Sigmoid colon (tissue), 6 donors: ENCODE measurements at regions not wholly inside any gene's neighbourhood (a gene's known extent, or its start where the extent isn't known, plus 50 kb on each side); places are given as distances from the start of the nearest gene placed in this dataset.

Source experiments
- DNase-seq: peaks from one replicate; pipeline ENCODE4 v3.0.0-alpha.2; 2019
- H3K27ac ChIP-seq, 4 donors: fragments of 200-600 bp; sonication (generic); one replicate each; pipeline ENCODE4 v1.5.1; 2016 to 2019; ENCODE audit warnings: mild to moderate bottlenecking in 1 of 4
- H3K27me3 ChIP-seq, 3 donors: fragments of 200-600 bp; sonication (generic); one replicate each; pipeline ENCODE4 v1.5.1; 2019; ENCODE audit warnings: mild to moderate bottlenecking in 1 of 3
- H3K36me3 ChIP-seq, 4 donors: fragments of 200-600 bp; sonication (generic); one replicate each; pipeline ENCODE4 v1.5.1; 2016 to 2019
- H3K4me1 ChIP-seq, 4 donors: fragments of 200-600 bp; sonication (generic); one replicate each; pipeline ENCODE4 v1.5.1; 2017 to 2019
- H3K4me3 ChIP-seq, 4 donors: fragments of 200-600 bp; sonication (generic); one replicate each; pipeline ENCODE4 v1.5.1; 2017 to 2019; ENCODE audit warnings: mild to moderate bottlenecking in 2 of 4, moderate library complexity in 1 of 4
- H3K9me3 ChIP-seq, 4 donors: fragments of 200-600 bp in 3 of 4; sonication (generic) in 3 of 4; one replicate each; pipeline versions ENCODE4 v1.5.1 to v1.6.1; 2013 to 2019
- EP300 ChIP-seq, 4 donors: sonication (generic); formaldehyde crosslinking; IDR thresholded peaks; one replicate each; pipeline ENCODE4 v1.6.1; 2017; ENCODE audit warnings: antibody characterized with exemption in 4 of 4
- POLR2A ChIP-seq, 2 donors: fragments of 450-650 bp; IDR thresholded peaks; one replicate each; pipeline ENCODE4 v1.6.1; 2016; ENCODE audit warnings: antibody characterized with exemption in 2 of 2, mild to moderate bottlenecking in 2 of 2, moderate library complexity in 2 of 2
- POLR2AphosphoS5 ChIP-seq, 4 donors: sonication (generic); formaldehyde crosslinking; IDR thresholded peaks; one replicate each; pipeline ENCODE4 v1.6.1; 2017; ENCODE audit warnings: antibody characterized with exemption in 4 of 4
- WGBS, 2 donors: extraction: QIAGEN DNeasy Blood & Tissue Kit; methylation state at CpG; one replicate each; pipeline ENCODE4 v1.1.7; 2013; 5-methylcytosine and 5-hydroxymethylcytosine counted together
- intact Hi-C: fragments of 100-400 bp; cut with DNase I; formaldehyde crosslinking; loops from one replicate; pipeline ENCODE4 v1.15.1; 2023
- TF ChIP-seq, protein P1 (sequence below), 4 experiments: fragments of 450-650 bp in 3 of 4; fragments of 200-600 bp in 1 of 4; IDR thresholded peaks; one replicate each; pipeline ENCODE4 v1.5.1; 2016 to 2019; ENCODE audit warnings: antibody characterized with exemption in 4 of 4, mild to moderate bottlenecking in 3 of 4, moderate library complexity in 2 of 4
- donor health status: healthy with polysubstance abuse.
- donor health status: healthy.

DNA sequence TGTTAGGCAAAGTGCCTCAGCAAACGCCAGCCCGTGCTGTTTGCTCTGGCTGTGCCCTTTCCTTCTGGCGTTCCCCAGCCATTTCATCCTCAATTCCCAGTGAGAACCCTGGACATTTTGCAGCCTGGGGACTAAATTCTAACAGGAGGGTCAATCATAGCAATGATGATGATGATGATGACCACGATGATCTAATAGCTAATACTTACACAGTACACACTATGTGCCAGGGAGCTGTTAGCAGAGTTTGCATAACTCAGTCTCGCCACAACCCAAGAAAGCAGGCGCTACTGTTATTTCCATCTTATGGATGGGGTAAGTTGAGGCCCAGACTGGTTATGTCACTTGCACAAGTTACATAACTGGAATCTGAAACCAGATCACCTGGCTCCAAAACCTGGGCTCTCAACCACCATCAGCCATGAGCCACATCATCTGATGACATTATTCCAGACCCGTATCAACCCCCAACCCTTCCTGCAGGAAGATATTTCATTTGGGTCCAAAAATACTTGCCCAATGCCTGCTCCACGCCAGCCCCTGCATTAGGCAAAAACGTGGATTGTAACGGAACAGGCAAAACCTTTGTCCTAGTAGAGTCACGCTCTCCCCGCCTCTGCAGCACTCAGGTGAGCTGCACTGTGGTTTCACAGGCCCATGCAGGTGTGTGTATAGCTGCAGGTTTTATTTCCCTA, 132.6 kb upstream of the SERPIND1 start:
- H3K27me3 ChIP-seq: peaks cover 0 to 4% (median 0%) of the 10 kb centered on the region in 3 donors
- H3K36me3 ChIP-seq: no peaks in the 10 kb centered on the region
- no peaks in the 10 kb centered on the region for H3K4me1 ChIP-seq
- no peak overlapping the region for H3K27ac ChIP-seq
- TF ChIP-seq POLR2AphosphoS5 (IDR thresholded peaks at IDR 0.05): no peak
- TF ChIP-seq, protein P1, sequence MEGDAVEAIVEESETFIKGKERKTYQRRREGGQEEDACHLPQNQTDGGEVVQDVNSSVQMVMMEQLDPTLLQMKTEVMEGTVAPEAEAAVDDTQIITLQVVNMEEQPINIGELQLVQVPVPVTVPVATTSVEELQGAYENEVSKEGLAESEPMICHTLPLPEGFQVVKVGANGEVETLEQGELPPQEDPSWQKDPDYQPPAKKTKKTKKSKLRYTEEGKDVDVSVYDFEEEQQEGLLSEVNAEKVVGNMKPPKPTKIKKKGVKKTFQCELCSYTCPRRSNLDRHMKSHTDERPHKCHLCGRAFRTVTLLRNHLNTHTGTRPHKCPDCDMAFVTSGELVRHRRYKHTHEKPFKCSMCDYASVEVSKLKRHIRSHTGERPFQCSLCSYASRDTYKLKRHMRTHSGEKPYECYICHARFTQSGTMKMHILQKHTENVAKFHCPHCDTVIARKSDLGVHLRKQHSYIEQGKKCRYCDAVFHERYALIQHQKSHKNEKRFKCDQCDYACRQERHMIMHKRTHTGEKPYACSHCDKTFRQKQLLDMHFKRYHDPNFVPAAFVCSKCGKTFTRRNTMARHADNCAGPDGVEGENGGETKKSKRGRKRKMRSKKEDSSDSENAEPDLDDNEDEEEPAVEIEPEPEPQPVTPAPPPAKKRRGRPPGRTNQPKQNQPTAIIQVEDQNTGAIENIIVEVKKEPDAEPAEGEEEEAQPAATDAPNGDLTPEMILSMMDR (IDR thresholded peaks at IDR 0.05): no peak
- no peak for TF ChIP-seq EP300 (IDR thresholded peaks at IDR 0.05)
- TF ChIP-seq POLR2A (IDR thresholded peaks at IDR 0.05): no peak
- H3K9me3 ChIP-seq: no peaks in the 10 kb centered on the region
- WGBS, 2 donors: 38 to 69% methylated on average over 12 of the region's 12 CpGs
- intact Hi-C loops: no loop called here
- DNase-seq: no peak
- H3K4me3 ChIP-seq: no peak overlapping the region

DNA sequence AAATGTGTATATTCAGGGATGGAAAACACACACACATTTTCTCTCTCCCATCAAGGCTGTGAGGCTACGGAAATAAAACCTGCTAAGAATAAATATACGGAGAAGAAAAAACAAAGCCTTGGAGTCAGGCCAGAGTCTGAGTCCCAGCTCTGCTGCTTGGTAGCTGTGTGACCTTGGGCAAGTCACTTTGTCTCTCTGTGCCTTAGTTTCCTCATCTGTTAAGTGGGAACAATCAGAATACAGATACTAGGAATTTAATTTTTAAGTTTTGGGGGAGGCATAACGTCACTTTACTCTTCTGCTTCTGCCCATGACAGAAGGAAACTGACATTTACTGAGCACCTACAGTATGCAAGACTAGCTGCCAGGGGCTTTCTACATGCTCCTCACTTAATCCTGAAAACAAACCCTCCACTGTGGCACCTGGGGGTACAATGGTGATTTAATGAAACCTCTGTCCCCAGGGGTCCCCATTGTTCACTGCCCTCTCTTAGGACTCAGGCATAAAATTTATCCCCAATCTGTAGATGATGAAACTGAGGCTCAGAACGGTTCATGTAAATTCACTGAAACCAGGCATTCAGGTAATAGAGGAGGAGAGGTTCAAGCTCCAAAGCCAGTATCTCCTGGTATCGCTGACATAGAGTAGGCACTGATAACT, 131.9 kb upstream of the SERPIND1 start:
- Histone ChIP-seq H3K9me3 (no peaks in the 10 kb centered on the region), H3K4me1 (no peaks in the 10 kb centered on the region), H3K27ac (no peak overlapping the region), H3K36me3 (no peaks in the 10 kb centered on the region), H3K27me3 (no peaks in the 10 kb centered on the region), H3K4me3 (no peak overlapping the region)
- TF ChIP-seq, protein P1 (IDR thresholded peaks at IDR 0.05): no peak
- TF ChIP-seq EP300 (IDR thresholded peaks at IDR 0.05) (no peak), POLR2AphosphoS5 (IDR thresholded peaks at IDR 0.05) (no peak), POLR2A (IDR thresholded peaks at IDR 0.05) (no peak)
- no peak for DNase-seq
- 43 to 67% methylated on average over 5 of the region's 5 CpGs for WGBS, 2 donors
- intact Hi-C loops: no loop called here

DNA sequence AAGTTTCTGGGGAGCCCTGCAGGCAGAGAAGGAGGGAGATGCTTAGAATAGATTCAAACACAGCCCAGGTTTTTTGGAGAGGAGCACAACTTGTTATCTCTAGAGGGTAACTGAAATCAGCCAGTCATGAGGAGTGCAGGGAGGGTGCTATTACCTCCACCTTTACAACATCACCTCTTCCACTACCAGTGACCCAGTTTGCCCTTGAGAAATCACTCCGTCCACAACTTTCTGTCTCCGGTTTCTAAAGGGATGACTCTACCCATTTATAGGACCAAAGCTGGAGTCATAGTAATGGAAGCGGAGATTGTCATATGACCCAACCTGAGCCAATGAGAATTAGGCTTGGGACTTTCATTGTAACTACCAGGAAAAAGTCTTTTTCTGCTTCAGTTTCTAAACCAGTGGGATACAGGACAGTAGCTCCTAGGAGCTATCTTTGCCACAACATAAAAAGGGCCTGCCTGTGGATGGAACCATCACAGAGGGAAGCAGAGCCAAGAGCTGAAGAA, 131.2 kb upstream of the SERPIND1 start:
- DNase-seq: no peak
- no peak overlapping the region for H3K4me3 ChIP-seq
- H3K27me3 ChIP-seq: no peaks in the 10 kb centered on the region
- no peaks in the 10 kb centered on the region for H3K4me1 ChIP-seq
- intact Hi-C loops: no loop called here
- no peaks in the 10 kb centered on the region for H3K9me3 ChIP-seq
- H3K36me3 ChIP-seq: no peaks in the 10 kb centered on the region
- TF ChIP-seq POLR2A (IDR thresholded peaks at IDR 0.05) (no peak), POLR2AphosphoS5 (IDR thresholded peaks at IDR 0.05) (no peak)
- H3K27ac ChIP-seq: no peak overlapping the region
- 81 to 89% methylated on average over 3 of the region's 3 CpGs for WGBS, 2 donors

DNA sequence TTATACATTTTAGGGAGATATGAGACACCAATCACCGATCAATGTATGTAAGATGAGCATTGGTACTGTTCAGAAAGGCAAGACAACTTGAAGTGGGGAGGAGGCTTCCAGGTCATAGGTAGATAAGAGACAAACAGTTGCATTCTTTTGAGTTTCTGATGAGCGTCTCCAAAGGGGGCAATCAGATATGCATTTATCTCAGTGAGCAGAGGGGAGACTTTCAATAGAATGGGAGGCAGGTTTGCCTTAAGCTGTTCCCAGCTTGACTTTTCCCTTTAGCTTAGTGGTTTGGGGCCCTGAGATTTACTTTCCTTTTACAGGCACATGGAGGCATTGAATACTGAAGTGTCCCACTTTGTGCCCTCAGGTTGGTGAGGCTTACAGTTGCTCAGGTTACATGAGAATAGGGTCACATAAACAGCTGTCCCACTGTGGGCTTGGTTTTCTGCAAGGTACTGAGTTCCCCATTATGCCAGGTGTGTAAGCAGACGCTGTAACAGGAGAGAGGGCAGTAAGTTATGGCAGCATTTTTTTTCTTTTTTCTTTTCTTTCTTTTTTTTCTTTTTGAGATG, 129.8 kb upstream of the SERPIND1 start:
- 93 to 94% methylated on average over 3 of the region's 3 CpGs for WGBS, 2 donors
- no peak for DNase-seq
- no peak overlapping the region for H3K4me3 ChIP-seq
- no peak overlapping the region for H3K27ac ChIP-seq
- no peaks in the 10 kb centered on the region for H3K9me3 ChIP-seq
- intact Hi-C loops: no loop called here
- TF ChIP-seq, protein P1 (IDR thresholded peaks at IDR 0.05): no peak
- TF ChIP-seq POLR2AphosphoS5 (IDR thresholded peaks at IDR 0.05) (no peak), EP300 (IDR thresholded peaks at IDR 0.05) (no peak), POLR2A (IDR thresholded peaks at IDR 0.05) (no peak)
- H3K4me1 ChIP-seq: no peaks in the 10 kb centered on the region
- H3K27me3 ChIP-seq: no peaks in the 10 kb centered on the region
- H3K36me3 ChIP-seq: no peaks in the 10 kb centered on the region

DNA sequence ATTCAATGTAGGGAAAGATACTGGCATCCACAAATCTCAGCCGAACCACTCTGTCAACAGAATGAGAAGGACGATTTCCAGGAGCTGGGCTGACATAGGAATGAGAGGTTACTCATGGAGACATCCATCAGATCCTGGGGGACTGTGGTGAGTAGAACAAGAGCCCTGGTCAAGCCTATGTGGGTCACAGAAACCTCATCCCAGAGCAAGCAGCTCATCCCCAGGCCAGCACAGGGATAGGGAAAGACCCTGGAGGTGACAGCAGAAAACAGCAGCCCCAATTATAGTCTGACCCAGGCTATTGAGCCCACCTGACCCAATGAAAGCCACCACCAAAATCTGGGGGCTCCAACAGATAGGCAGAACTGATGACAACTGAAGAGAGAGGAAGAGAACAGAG, 128.0 kb upstream of the SERPIND1 start:
- Histone ChIP-seq H3K4me1 (no peaks in the 10 kb centered on the region), H3K27ac (no peak overlapping the region), H3K36me3 (no peaks in the 10 kb centered on the region), H3K4me3 (no peak overlapping the region), H3K9me3 (no peaks in the 10 kb centered on the region), H3K27me3 (no peaks in the 10 kb centered on the region)
- no peak for TF ChIP-seq EP300 (IDR thresholded peaks at IDR 0.05)
- TF ChIP-seq, protein P1 (IDR thresholded peaks at IDR 0.05): no peak
- no peak for TF ChIP-seq POLR2A (IDR thresholded peaks at IDR 0.05)
- TF ChIP-seq POLR2AphosphoS5 (IDR thresholded peaks at IDR 0.05): no peak
- intact Hi-C loops: no loop called here
- no peak for DNase-seq
- WGBS, 2 donors: 80 to 85% methylated on average over 2 of the region's 2 CpGs
